Neuronal stem cell (in vitro differentiated cells): ENCODE measurements at regions not wholly inside any gene's neighbourhood (a gene's known extent, or its start where the extent isn't known, plus 50 kb on each side); places are given as distances from the start of the nearest gene placed in this dataset.
A peak's percentile ranks its signal among the peaks of the same experiment; 100 is the strongest.

Experiments used
- DNase-seq: peaks from one replicate; pipeline ENCODE4 v3.0.0-alpha.2; 2013; ENCODE audit warnings: low spot score
- H2AFZ ChIP-seq: one replicate; pipeline ENCODE4 v1.6.1; 2013; ENCODE audit warnings: mild to moderate bottlenecking, low read length, inconsistent platforms
- H2AK5ac ChIP-seq: 2 replicates; pipeline ENCODE4 v1.6.1; 2013; ENCODE audit warnings: low read depth, mild to moderate bottlenecking, inconsistent platforms, low read length, moderate library complexity, mixed read lengths
- H2BK120ac ChIP-seq: 2 replicates; pipeline ENCODE4 v1.6.1; 2013; ENCODE audit warnings: low read depth, mild to moderate bottlenecking, inconsistent platforms, low read length, moderate library complexity, mixed read lengths
- H2BK12ac ChIP-seq: one replicate; pipeline ENCODE4 v1.6.1; 2013; ENCODE audit warnings: low read length, inconsistent platforms
- H2BK15ac ChIP-seq: 2 replicates; pipeline ENCODE4 v1.6.1; 2013; ENCODE audit warnings: mild to moderate bottlenecking, low read length, inconsistent platforms, mixed read lengths
- H2BK5ac ChIP-seq: one replicate; pipeline ENCODE4 v1.6.1; 2013; ENCODE audit warnings: inconsistent platforms, mild to moderate bottlenecking, low read length, moderate library complexity
- H3K14ac ChIP-seq: one replicate; pipeline ENCODE4 v1.6.1; 2013; ENCODE audit warnings: low read length, inconsistent platforms
- H3K18ac ChIP-seq: 2 replicates; pipeline ENCODE4 v1.6.1; 2013; ENCODE audit warnings: low read length, inconsistent platforms
- H3K23ac ChIP-seq: 2 replicates; pipeline ENCODE4 v1.6.1; 2013; ENCODE audit warnings: low read depth, mild to moderate bottlenecking, mixed read lengths, low read length, inconsistent platforms; ENCODE audit not compliant: poor library complexity
- H3K27ac ChIP-seq: replicated peaks from 3 replicates; pipeline ENCODE4 v1.5.1; 2013; ENCODE audit warnings: low read length, inconsistent platforms
- H3K27me3 ChIP-seq, 3 experiments: 2 replicates each; pipeline ENCODE4 v1.6.1; 2013; ENCODE audit warnings: low read length in 3 of 3, mild to moderate bottlenecking in 2 of 3, inconsistent platforms in 1 of 3, low read depth in 1 of 3, mixed read lengths in 1 of 3, moderate library complexity in 1 of 3; ENCODE audit not compliant: control insufficient read depth in 3 of 3, insufficient read depth in 3 of 3
- H3K36me3 ChIP-seq, 2 donors: replicated peaks in 1 of 2; 2 replicates each; pipeline ENCODE4 v1.6.1; 2013; ENCODE audit warnings: low read length in 2 of 2; ENCODE audit not compliant: control insufficient read depth in 2 of 2, insufficient read depth in 2 of 2
- H3K4ac ChIP-seq: 2 replicates; pipeline ENCODE4 v1.6.1; 2013; ENCODE audit warnings: inconsistent platforms, mild to moderate bottlenecking, low read length, moderate library complexity
- H3K4me1 ChIP-seq, 2 donors: 1 replicate in 1 of 2; 2 replicates in 1 of 2; pipeline ENCODE4 v1.6.1; 2013; ENCODE audit warnings: low read length in 2 of 2, low read depth in 1 of 2; ENCODE audit not compliant: control insufficient read depth in 2 of 2, insufficient read depth in 1 of 2
- H3K4me2 ChIP-seq: one replicate; pipeline ENCODE4 v1.6.1; 2013; ENCODE audit warnings: mild to moderate bottlenecking, low read length, inconsistent platforms; ENCODE audit not compliant: insufficient read depth, poor library complexity, severe bottlenecking
- H3K4me3 ChIP-seq, 2 donors: 2 replicates each; pipeline ENCODE4 v1.5.1; 2013; ENCODE audit warnings: low read length in 2 of 2, mild to moderate bottlenecking in 2 of 2, inconsistent platforms in 1 of 2, moderate library complexity in 1 of 2
- H3K79me1 ChIP-seq: one replicate; pipeline ENCODE4 v1.6.1; 2013; ENCODE audit warnings: low read depth, mild to moderate bottlenecking, inconsistent platforms, low read length, moderate library complexity
- H3K9ac ChIP-seq: one replicate; pipeline ENCODE4 v1.6.1; 2013; ENCODE audit warnings: mild to moderate bottlenecking, low read depth, low read length, inconsistent platforms; ENCODE audit not compliant: poor library complexity
- H3K9me3 ChIP-seq, 2 donors: replicated peaks in 1 of 2; 2 replicates each; pipeline versions ENCODE3 to v1.6.1; 2013; ENCODE audit warnings: low read length in 2 of 2, mild to moderate bottlenecking in 2 of 2, inconsistent platforms in 1 of 2, low read depth in 1 of 2, mixed read lengths in 1 of 2, moderate library complexity in 1 of 2; ENCODE audit not compliant: control insufficient read depth in 2 of 2, insufficient read depth in 1 of 2
- H4K8ac ChIP-seq: one replicate; pipeline ENCODE4 v1.6.1; 2013; ENCODE audit warnings: low read depth, mild to moderate bottlenecking, inconsistent platforms, low read length, moderate library complexity
- H4K91ac ChIP-seq: one replicate; pipeline ENCODE4 v1.6.1; 2013; ENCODE audit warnings: low read length, low read depth, mild to moderate bottlenecking, inconsistent platforms; ENCODE audit not compliant: poor library complexity
- WGBS, 2 donors: extraction: QIAGEN DNeasy Blood & Tissue Kit; methylation state at CpG; one replicate each; pipeline ENCODE4 v1.1.7; 2013; ENCODE audit warnings: missing lambda C conversion rate in 2 of 2, mixed read lengths in 1 of 2; ENCODE audit not compliant: insufficient read length in 2 of 2, insufficient replicate concordance in 1 of 2; ENCODE audit errors: extremely low coverage in 2 of 2; 5-methylcytosine and 5-hydroxymethylcytosine counted together

DNA sequence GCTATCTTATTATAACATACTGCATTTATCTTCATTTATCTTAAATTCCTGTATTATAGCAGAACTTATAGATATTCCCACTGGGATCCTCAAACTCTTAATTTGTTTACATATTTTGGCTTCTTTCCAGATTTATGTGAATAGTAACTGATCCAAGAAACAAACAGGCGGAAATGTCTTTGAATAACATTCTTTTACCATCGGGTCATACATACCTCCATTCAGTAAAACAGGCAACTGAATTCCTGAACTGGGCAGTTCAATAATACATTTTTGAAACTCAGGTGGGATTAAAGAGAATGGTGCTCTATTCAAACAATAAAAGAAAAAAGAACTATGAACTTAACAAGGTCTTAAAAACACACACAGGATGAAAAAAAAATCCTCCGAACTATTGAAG, 337.4 kb downstream of the CRPPA start:
- Histone ChIP-seq H3K4me1 (no peaks in the 10 kb centered on the region), H4K91ac (no peak overlapping the region), H2BK15ac (no peak overlapping the region), H3K14ac (no peak overlapping the region), H3K27ac (no peak overlapping the region), H2AFZ (no peak overlapping the region), H3K4ac (no peak overlapping the region), H4K8ac (no peak overlapping the region), H3K79me1 (no peaks in the 10 kb centered on the region), H3K4me3 (no peak overlapping the region), H3K27me3 (no peaks in the 10 kb centered on the region), H3K4me2 (no peak overlapping the region), H3K18ac (no peak overlapping the region), H3K9ac (no peak overlapping the region), H2BK5ac (no peak overlapping the region), H2AK5ac (no peak overlapping the region), H3K9me3 (no peaks in the 10 kb centered on the region), H3K23ac (no peak overlapping the region), H2BK120ac (no peak overlapping the region), H2BK12ac (no peak overlapping the region), H3K36me3 (no peaks in the 10 kb centered on the region)
- no peak for DNase-seq
- no CpG with 5 or more reads among the region's 3 CpGs for WGBS, 2 donors

DNA sequence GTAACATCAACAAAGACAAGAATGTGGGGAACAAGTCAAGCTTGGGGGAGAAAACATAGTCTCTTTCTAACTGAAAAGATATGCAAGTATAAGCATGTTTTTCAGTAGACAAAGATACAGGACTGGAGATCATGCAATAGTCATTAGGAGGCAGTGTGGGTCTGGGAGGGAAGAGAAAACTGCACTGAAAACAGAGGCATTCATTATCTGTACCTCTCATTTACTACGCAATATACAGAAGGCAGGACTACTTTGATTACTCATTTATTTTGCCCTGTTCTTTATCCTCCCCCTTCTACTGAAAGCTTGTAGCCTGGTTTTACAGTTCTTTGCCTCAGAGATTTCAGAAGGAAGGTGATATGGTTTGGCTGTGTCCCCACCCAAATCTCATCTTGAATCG, 341.2 kb downstream of the CRPPA start:
- no peak for DNase-seq

DNA sequence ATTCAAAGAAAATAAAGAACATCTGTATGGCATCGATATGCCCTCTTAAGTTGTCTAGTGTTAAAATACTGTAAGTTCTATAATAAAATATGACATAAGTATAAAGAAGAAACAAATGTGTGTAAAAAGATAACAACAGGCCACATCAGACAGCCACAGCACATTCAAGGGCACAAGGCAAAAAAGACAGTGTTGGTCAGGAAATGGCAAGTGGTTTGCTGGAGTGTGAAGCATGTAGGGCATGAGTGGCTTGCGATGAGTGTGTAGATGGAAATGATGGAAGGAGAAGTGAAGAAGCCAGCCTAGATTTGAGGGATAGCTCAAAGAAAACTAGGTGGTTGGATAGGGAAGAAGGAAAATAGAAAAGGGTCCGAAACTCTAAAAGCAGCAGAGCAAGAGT, 341.6 kb downstream of the CRPPA start:
- H3K4ac ChIP-seq, result no peak overlapping the region
- H2BK120ac ChIP-seq, result no peak overlapping the region
- H3K27me3 ChIP-seq, result no peaks in the 10 kb centered on the region
- no peak overlapping the region for H3K23ac ChIP-seq
- H3K36me3 ChIP-seq, result no peaks in the 10 kb centered on the region
- H3K18ac ChIP-seq, result no peak overlapping the region
- no peak overlapping the region for H3K4me2 ChIP-seq
- H2BK5ac ChIP-seq, result no peak overlapping the region
- no peaks in the 10 kb centered on the region for H3K79me1 ChIP-seq
- no peak overlapping the region for H4K91ac ChIP-seq
- no peak overlapping the region for H2AK5ac ChIP-seq
- H3K9ac ChIP-seq, result no peak overlapping the region
- WGBS, 2 donors, result no CpG with 5 or more reads among the region's 3 CpGs
- H2BK15ac ChIP-seq, result no peak overlapping the region
- no peak overlapping the region for H3K4me3 ChIP-seq
- H2BK12ac ChIP-seq, result no peak overlapping the region
- H3K14ac ChIP-seq, result no peak overlapping the region
- H3K4me1 ChIP-seq, result peaks cover 0 to 2% of the 10 kb centered on the region in 2 donors
- H3K9me3 ChIP-seq, result no peaks in the 10 kb centered on the region
- no peak overlapping the region for H3K27ac ChIP-seq
- H4K8ac ChIP-seq, result no peak overlapping the region
- H2AFZ ChIP-seq, result no peak overlapping the region
- no peak for DNase-seq

More for the DNA sequence above, 341.2 kb downstream of the CRPPA start:
- no peak overlapping the region for H2BK5ac ChIP-seq
- H3K4me1 ChIP-seq, result peaks cover 0 to 2% of the 10 kb centered on the region in 2 donors
- no peak overlapping the region for H3K4me2 ChIP-seq
- no peak overlapping the region for H3K4ac ChIP-seq
- H3K4me3 ChIP-seq, result no peak overlapping the region
- H3K27me3 ChIP-seq, result no peaks in the 10 kb centered on the region
- no peak overlapping the region for H3K27ac ChIP-seq
- no peak overlapping the region for H3K18ac ChIP-seq
- H2BK12ac ChIP-seq, result no peak overlapping the region
- H4K91ac ChIP-seq, result no peak overlapping the region
- H3K14ac ChIP-seq, result no peak overlapping the region
- H3K23ac ChIP-seq, result no peak overlapping the region
- no peak overlapping the region for H2AFZ ChIP-seq
- no peaks in the 10 kb centered on the region for H3K36me3 ChIP-seq
- H3K79me1 ChIP-seq, result no peaks in the 10 kb centered on the region
- H3K9me3 ChIP-seq, result no peaks in the 10 kb centered on the region
- H2BK120ac ChIP-seq, result no peak overlapping the region
- H3K9ac ChIP-seq, result no peak overlapping the region
- H2BK15ac ChIP-seq, result no peak overlapping the region
- WGBS, 2 donors, result no CpG with 5 or more reads among the region's 2 CpGs
- no peak overlapping the region for H4K8ac ChIP-seq
- no peak overlapping the region for H2AK5ac ChIP-seq

DNA sequence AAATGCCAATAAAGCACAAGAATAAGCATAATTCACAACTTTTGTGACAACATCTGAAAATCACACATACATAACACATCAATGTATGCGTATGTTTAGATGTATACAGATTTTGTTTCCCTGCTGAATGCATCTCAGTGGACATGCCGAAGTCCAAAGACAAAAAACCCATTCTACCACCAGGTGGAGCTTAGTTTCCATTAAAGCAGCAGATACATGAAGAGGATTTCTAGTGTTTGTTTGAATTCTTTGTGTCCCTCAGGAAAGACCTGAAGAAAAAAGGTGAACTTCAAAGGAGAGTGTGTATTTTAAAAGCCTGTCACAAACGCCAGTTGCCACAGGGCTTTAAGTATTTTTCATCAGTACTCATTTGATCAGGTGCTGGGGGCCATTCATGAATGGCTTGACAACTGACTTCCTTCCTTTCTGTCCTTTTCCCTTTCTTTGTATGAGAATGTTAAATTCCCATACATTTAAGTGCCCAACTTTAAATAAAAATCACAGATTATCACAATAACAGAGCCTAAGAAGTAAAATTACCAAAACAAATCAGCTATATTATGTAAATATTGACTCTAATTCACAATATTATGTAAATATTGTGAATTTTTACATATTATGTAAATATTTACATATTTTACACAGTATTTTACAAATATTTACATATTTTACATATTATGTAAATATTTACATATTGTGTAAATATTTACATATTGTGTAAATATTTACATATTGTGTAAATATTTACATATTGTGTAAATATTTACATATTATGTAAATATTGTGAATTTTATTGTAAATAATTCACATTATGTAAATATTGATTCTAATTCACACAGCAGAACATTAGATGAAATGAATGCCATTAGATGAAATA, 343.0 kb downstream of the CRPPA start:
- Histone ChIP-seq H2BK120ac (no peak overlapping the region), H2AFZ (peak overlapping the region; percentile 41), H3K4me3 (no peak overlapping the region), H3K27me3 (no peaks in the 10 kb centered on the region), H3K4me2 (no peak overlapping the region), H3K79me1 (no peaks in the 10 kb centered on the region), H2BK5ac (no peak overlapping the region), H3K9ac (no peak overlapping the region), H3K4me1 (peaks cover 0 to 2% of the 10 kb centered on the region in 2 donors), H2AK5ac (no peak overlapping the region), H3K36me3 (no peaks in the 10 kb centered on the region), H3K27ac (no peak overlapping the region), H4K8ac (no peak overlapping the region), H3K23ac (no peak overlapping the region), H4K91ac (no peak overlapping the region), H2BK12ac (no peak overlapping the region), H3K9me3 (no peaks in the 10 kb centered on the region), H3K14ac (no peak overlapping the region), H3K4ac (no peak overlapping the region), H3K18ac (no peak overlapping the region), H2BK15ac (no peak overlapping the region)
- no CpG with 5 or more reads among the region's 3 CpGs for WGBS, 2 donors
- DNase-seq, result peak; percentile 61
